B cell (primary cell): ENCODE measurements at regions not wholly inside any gene's neighbourhood (a gene's known extent, or its start where the extent isn't known, plus 50 kb on each side); places are given as distances from the start of the nearest gene placed in this dataset.

Experiments
- ATAC-seq: fragments of 200-7000 bp; cut with Tn5 transposase; one replicate; pipeline ENCODE4 v1.10.0; 2021; ENCODE audit warnings: low read depth, mild to moderate bottlenecking, moderate number of reproducible peaks, moderate library complexity
- CTCF ChIA-PET: fragments of 350-600 bp; sonication (Branson Sonifier 250); formaldehyde crosslinking; loops from one replicate; lab custom pipeline; 2021; ENCODE audit warnings: antibody characterized with exemption, inconsistent platforms; lab: Charles Lee
- POLR2A ChIA-PET: fragments of 350-600 bp; sonication (Branson Sonifier 250); formaldehyde crosslinking; loops from one replicate; lab custom pipeline; 2021; ENCODE audit warnings: antibody characterized with exemption; lab: Charles Lee
- DNase-seq: peaks from one replicate; pipeline ENCODE4 v3.0.0; 2013
- H2AFZ ChIP-seq: 2 replicates; pipeline ENCODE4 v1.6.1; 2012; ENCODE audit warnings: mild to moderate bottlenecking, low read depth, low read length; ENCODE audit not compliant: insufficient read depth, poor library complexity, severe bottlenecking
- H3K27ac ChIP-seq, 2 donors: 1 replicate in 1 of 2; 2 replicates in 1 of 2; pipeline ENCODE4 v1.5.1; 2012 to 2013; ENCODE audit warnings: low read length in 2 of 2, mild to moderate bottlenecking in 2 of 2, moderate library complexity in 1 of 2
- H3K27me3 ChIP-seq, 4 experiments: fragments of 200-600 bp in 1 of 4; sonication (generic) in 1 of 4; replicated peaks in 1 of 4; 1 replicate in 2 of 4; 2 replicates in 2 of 4; pipeline versions ENCODE4 v1.6.1 to v1.7.0; 2013 to 2016; ENCODE audit warnings: low read length in 3 of 4, mild to moderate bottlenecking in 2 of 4, mixed read lengths in 1 of 4, moderate library complexity in 1 of 4; ENCODE audit not compliant: insufficient read depth in 4 of 4, control insufficient read depth in 3 of 4; ENCODE audit errors: control extremely low read depth in 1 of 4
- H3K36me3 ChIP-seq, 2 experiments: replicated peaks in 1 of 2; 1 replicate in 1 of 2; 2 replicates in 1 of 2; pipeline versions ENCODE4 v1.6.1 to v1.7.1; 2013; ENCODE audit warnings: low read length in 1 of 2; ENCODE audit not compliant: insufficient read depth in 2 of 2, control insufficient read depth in 1 of 2; ENCODE audit errors: control extremely low read depth in 1 of 2, extremely low read depth in 1 of 2
- H3K4me1 ChIP-seq, 2 donors: fragments of 200-600 bp in 1 of 2; sonication (generic) in 1 of 2; 1 replicate in 1 of 2; 2 replicates in 1 of 2; pipeline versions ENCODE4 v1.5.1 to v1.6.1; 2013 to 2017; ENCODE audit warnings: low read length in 2 of 2; ENCODE audit not compliant: control insufficient read depth in 2 of 2, insufficient read depth in 2 of 2
- H3K4me2 ChIP-seq: replicated peaks from 2 replicates; pipeline ENCODE3; 2012; ENCODE audit warnings: mild to moderate bottlenecking, low read depth, low read length; ENCODE audit not compliant: poor library complexity, severe bottlenecking
- H3K4me3 ChIP-seq, 5 experiments: fragments of 200-600 bp in 1 of 5; sonication (generic) in 1 of 5; 1 replicate in 3 of 5; 2 replicates in 2 of 5; pipeline versions ENCODE4 v1.5.1 to v1.7.0; 2011 to 2016; ENCODE audit warnings: low read length in 4 of 5, mild to moderate bottlenecking in 4 of 5, low read depth in 2 of 5, control low read depth in 1 of 5, moderate library complexity in 1 of 5; ENCODE audit not compliant: insufficient read depth in 1 of 5; ENCODE audit errors: control extremely low read depth in 1 of 5, extremely low read depth in 1 of 5
- H3K79me2 ChIP-seq: fragments of 200-600 bp; sonication (generic); one replicate; pipeline ENCODE4 v1.6.0; 2016; ENCODE audit warnings: low read length; ENCODE audit not compliant: control insufficient read depth, insufficient read depth
- H3K9ac ChIP-seq: fragments of 200-600 bp; sonication (generic); 2 replicates; pipeline ENCODE4 v1.6.1; 2017; ENCODE audit warnings: mild to moderate bottlenecking, low read length, moderate library complexity
- H3K9me3 ChIP-seq, 3 donors: one replicate each; pipeline versions ENCODE4 v1.6.1 to v1.7.1; 2013; ENCODE audit warnings: low read length in 2 of 3; ENCODE audit not compliant: control insufficient read depth in 2 of 3, insufficient read depth in 1 of 3; ENCODE audit errors: control extremely low read depth in 1 of 3
- H4K20me1 ChIP-seq: 2 replicates; pipeline ENCODE4 v1.6.0; 2012; ENCODE audit warnings: mild to moderate bottlenecking, low read length; ENCODE audit not compliant: insufficient read depth, control insufficient read depth, poor library complexity, severe bottlenecking
- H3K27ac Mint-ChIP-seq: one replicate; pipeline ENCODE4 v1.8.0; 2021; ENCODE audit warnings: mixed read lengths
- H3K27me3 Mint-ChIP-seq: one replicate; pipeline ENCODE4 v1.8.0; 2021; ENCODE audit warnings: mixed read lengths
- H3K4me1 Mint-ChIP-seq: one replicate; pipeline ENCODE4 v1.8.0; 2021; ENCODE audit warnings: mixed read lengths
- H3K4me3 Mint-ChIP-seq: one replicate; pipeline ENCODE4 v1.8.0; 2021; ENCODE audit warnings: mixed read lengths
- H3K9me3 Mint-ChIP-seq: one replicate; pipeline ENCODE4 v1.8.0; 2022; ENCODE audit warnings: mixed read lengths; ENCODE audit not compliant: insufficient read depth
- CTCF ChIP-seq: fragments of 200-600 bp; IDR thresholded peaks from one replicate; pipeline ENCODE4 v1.8.0; 2022; ENCODE audit warnings: antibody characterized with exemption, mild to moderate bottlenecking
- EZH2 ChIP-seq: IDR thresholded peaks from 2 replicates; pipeline ENCODE4 v1.6.1; 2012; ENCODE audit warnings: borderline replicate concordance, low read depth, mild to moderate bottlenecking, moderate library complexity, low read length; ENCODE audit not compliant: insufficient read depth, poor library complexity, severe bottlenecking
- WGBS: methylation state at CpG from one replicate; pipeline ENCODE4 v1.1.5; 2013; ENCODE audit warnings: missing lambda C conversion rate; ENCODE audit not compliant: insufficient coverage; 5-methylcytosine and 5-hydroxymethylcytosine counted together
- intact Hi-C: fragments of 100-400 bp; cut with micrococcal nuclease; formaldehyde crosslinking; loops from one replicate; pipeline ENCODE4 v1.10.0; 2022

GRCh38 chr4:122548452-122548851 lies 72.4 kb downstream of the IL21 start:
- ATAC-seq (no peak), DNase-seq (no peak)
- POLR2A ChIA-PET: no interaction called here
- Mint-ChIP-seq H3K27ac (no peak overlapping the region), H3K4me1 (no peaks in the 10 kb centered on the region), H3K27me3 (peaks cover 9% of the 10 kb centered on the region), H3K9me3 (no peaks in the 10 kb centered on the region), H3K4me3 (no peak overlapping the region)
- no peak overlapping the region for H3K27ac ChIP-seq
- intact Hi-C loops: no loop called here
- no peaks in the 10 kb centered on the region for H3K27me3 ChIP-seq
- H3K9me3 ChIP-seq: no peaks in the 10 kb centered on the region
- H3K4me2 ChIP-seq: no peak overlapping the region
- no peak overlapping the region for H3K4me3 ChIP-seq
- WGBS: 80% methylated on average over 1 of the region's 1 CpG
- TF ChIP-seq CTCF (no peak), EZH2 (no peak)
- no peaks in the 10 kb centered on the region for H3K79me2 ChIP-seq
- no peak overlapping the region for H3K9ac ChIP-seq
- CTCF ChIA-PET: no interaction called here
- no peaks in the 10 kb centered on the region for H3K4me1 ChIP-seq
- no peaks in the 10 kb centered on the region for H4K20me1 ChIP-seq
- no peaks in the 10 kb centered on the region for H3K36me3 ChIP-seq
- H2AFZ ChIP-seq: no peak overlapping the region

- Mint-ChIP-seq H3K27me3 (no peaks in the 10 kb centered on the region), H3K27ac (no peak overlapping the region), H3K4me3 (no peak overlapping the region), H3K4me1 (no peaks in the 10 kb centered on the region), H3K9me3 (no peaks in the 10 kb centered on the region)
- Histone ChIP-seq H3K79me2 (no peaks in the 10 kb centered on the region), H3K36me3 (no peaks in the 10 kb centered on the region), H4K20me1 (no peaks in the 10 kb centered on the region), H3K27ac (no peak overlapping the region), H3K9me3 (no peaks in the 10 kb centered on the region), H3K27me3 (no peaks in the 10 kb centered on the region), H3K4me2 (no peak overlapping the region), H3K4me3 (no peak overlapping the region), H3K4me1 (no peaks in the 10 kb centered on the region), H3K9ac (no peak overlapping the region), H2AFZ (no peak overlapping the region)
- intact Hi-C loops: no loop called here
- CTCF ChIA-PET: no interaction called here
- WGBS: 40% methylated on average over 2 of the region's 3 CpGs
- TF ChIP-seq CTCF (no peak), EZH2 (no peak)
- POLR2A ChIA-PET: no interaction called here
- no peak for ATAC-seq
- no peak for DNase-seq
Observed at GRCh38 chr4:122542411-122543236, 78.2 kb downstream of the IL21 start.
